ENCODE measurements at regions not wholly inside any gene's neighbourhood (a gene's known extent, or its start where the extent isn't known, plus 50 kb on each side); places are given as distances from the start of the nearest gene placed in this dataset.
"Not testable (repeated sequence)": the region's sequence is repeated elsewhere in the genome, so short reads cannot be mapped to it uniquely, and the experiment has no call there.

DNA sequence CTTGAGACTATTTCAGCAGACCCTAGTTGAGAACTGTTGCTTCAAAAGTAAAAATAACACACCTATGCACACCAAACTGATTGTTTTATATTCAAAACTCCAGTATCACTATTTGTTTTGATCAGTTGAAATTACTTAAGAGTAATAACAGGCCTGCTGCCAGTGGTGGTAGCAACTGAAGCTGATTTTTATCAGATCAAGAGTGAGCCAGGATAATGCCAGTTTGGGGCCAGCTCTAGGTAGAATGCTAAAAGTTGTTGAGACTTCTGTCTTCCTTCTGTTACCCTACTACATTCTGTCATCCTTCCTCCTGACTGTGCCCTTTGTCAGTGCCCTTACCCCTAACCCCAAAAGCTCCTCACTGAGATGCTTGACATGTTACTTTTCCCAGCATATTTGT is 228.7 kb upstream of the SPRY1 start:
- CTCF ChIA-PET, result no interaction called here
- no peak for DNase-seq (ENCODE audit: extremely low spot score)
- TF ChIP-seq ZNF384 (IDR thresholded peaks at IDR 0.05), result no peak
- TF ChIP-seq LEF1 (IDR thresholded peaks at IDR 0.05; ENCODE audit: borderline replicate concordance), result no peak
- TF ChIP-seq PKNOX1 (IDR thresholded peaks at IDR 0.05), result no peak
- TF ChIP-seq FOXA1 (IDR thresholded peaks at IDR 0.05), result no peak
- TF ChIP-seq L3MBTL2 (conservative IDR thresholded peaks at IDR 0.05), result no peak
- TF ChIP-seq NFRKB (IDR thresholded peaks at IDR 0.05), result no peak
- TF ChIP-seq FOXK2 (IDR thresholded peaks at IDR 0.05), result no peak
- no peak for TF ChIP-seq ARNT (IDR thresholded peaks at IDR 0.05)
- no peak for TF ChIP-seq ELF4 (IDR thresholded peaks at IDR 0.05)
- TF ChIP-seq FOXM1 (IDR thresholded peaks at IDR 0.05; ENCODE audit: borderline replicate concordance), result no peak
- TF ChIP-seq CTBP1 (IDR thresholded peaks at IDR 0.05; ENCODE audit: borderline replicate concordance), result no peak
- TF ChIP-seq SUZ12 (IDR thresholded peaks at IDR 0.05), result no peak
- POLR2A ChIA-PET, result no interaction called here

DNA sequence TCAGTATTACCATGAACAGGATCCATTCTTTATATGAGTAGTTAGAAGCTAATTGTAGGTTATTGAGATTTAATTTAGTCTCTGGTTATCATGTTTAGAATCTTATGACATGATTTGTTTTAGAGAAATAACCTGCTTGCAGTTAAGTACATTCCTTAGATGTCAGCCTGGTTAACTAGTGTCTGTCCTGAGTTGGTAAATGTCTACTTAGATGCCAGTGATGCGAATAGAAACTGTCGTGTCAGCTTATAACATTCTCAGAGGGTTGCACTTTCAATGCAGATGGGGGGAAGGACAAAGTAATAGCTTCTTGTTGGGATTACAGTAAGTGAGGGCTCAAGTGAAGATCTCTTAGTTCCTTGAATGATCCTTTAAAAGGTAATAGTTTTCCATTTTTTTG is 227.8 kb upstream of the SPRY1 start:
- no peak for TF ChIP-seq HDGF (IDR thresholded peaks at IDR 0.05; ENCODE audit: borderline replicate concordance)
- TF ChIP-seq PKNOX1 (IDR thresholded peaks at IDR 0.05), result no peak
- TF ChIP-seq ELF4 (IDR thresholded peaks at IDR 0.05), result no peak
- no peak for TF ChIP-seq LEF1 (IDR thresholded peaks at IDR 0.05; ENCODE audit: borderline replicate concordance)
- no peak for TF ChIP-seq FOXA1 (IDR thresholded peaks at IDR 0.05)
- TF ChIP-seq BHLHE40 (IDR thresholded peaks at IDR 0.05; ENCODE audit: borderline replicate concordance), result no peak
- no peak for TF ChIP-seq L3MBTL2 (conservative IDR thresholded peaks at IDR 0.05)
- no peak for TF ChIP-seq ZNF384 (IDR thresholded peaks at IDR 0.05)
- TF ChIP-seq ARNT (IDR thresholded peaks at IDR 0.05), result no peak
- TF ChIP-seq SUZ12 (IDR thresholded peaks at IDR 0.05), result no peak
- no peak for TF ChIP-seq TARDBP (IDR thresholded peaks at IDR 0.05)
- TF ChIP-seq NFRKB (IDR thresholded peaks at IDR 0.05), result no peak
- no peak for TF ChIP-seq FOXK2 (IDR thresholded peaks at IDR 0.05)
- TF ChIP-seq SP1 (IDR thresholded peaks at IDR 0.05), result no peak
- TF ChIP-seq FOXM1 (IDR thresholded peaks at IDR 0.05; ENCODE audit: borderline replicate concordance), result no peak
- TF ChIP-seq CTBP1 (IDR thresholded peaks at IDR 0.05; ENCODE audit: borderline replicate concordance), result no peak
- DNase-seq (ENCODE audit: extremely low spot score), result no peak
- ChIA-PET CTCF (no interaction called here), POLR2A (no interaction called here)

DNA sequence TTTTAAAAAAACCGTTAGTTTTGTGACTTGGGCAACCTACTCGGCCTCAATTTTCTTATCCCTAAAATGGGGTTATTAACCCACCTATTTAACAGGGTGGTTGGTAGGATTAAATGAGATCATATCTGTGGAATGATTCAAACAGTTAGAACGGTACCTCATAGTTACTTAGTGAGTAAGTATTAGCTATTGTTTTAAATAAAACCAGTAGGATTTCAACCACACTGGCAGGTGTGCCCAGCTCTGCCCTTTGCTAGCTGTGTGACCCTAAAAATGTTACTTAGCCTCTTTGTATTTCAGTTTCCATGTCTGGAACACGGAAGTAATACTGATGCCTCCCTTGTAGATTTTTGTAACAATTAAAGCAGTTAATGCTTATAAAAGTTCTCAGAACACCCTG is 225.8 kb upstream of the SPRY1 start:
- ChIA-PET CTCF (no interaction called here), POLR2A (no interaction called here)
- DNase-seq (ENCODE audit: extremely low spot score), result no peak
- TF ChIP-seq FOXK2 (IDR thresholded peaks at IDR 0.05) (no peak), HDGF (IDR thresholded peaks at IDR 0.05; ENCODE audit: borderline replicate concordance) (no peak), TARDBP (IDR thresholded peaks at IDR 0.05) (no peak), ELF4 (IDR thresholded peaks at IDR 0.05) (no peak), CTBP1 (IDR thresholded peaks at IDR 0.05; ENCODE audit: borderline replicate concordance) (no peak), SUZ12 (IDR thresholded peaks at IDR 0.05) (no peak), PKNOX1 (IDR thresholded peaks at IDR 0.05) (no peak), ARNT (IDR thresholded peaks at IDR 0.05) (no peak), SP1 (IDR thresholded peaks at IDR 0.05) (no peak)

DNA sequence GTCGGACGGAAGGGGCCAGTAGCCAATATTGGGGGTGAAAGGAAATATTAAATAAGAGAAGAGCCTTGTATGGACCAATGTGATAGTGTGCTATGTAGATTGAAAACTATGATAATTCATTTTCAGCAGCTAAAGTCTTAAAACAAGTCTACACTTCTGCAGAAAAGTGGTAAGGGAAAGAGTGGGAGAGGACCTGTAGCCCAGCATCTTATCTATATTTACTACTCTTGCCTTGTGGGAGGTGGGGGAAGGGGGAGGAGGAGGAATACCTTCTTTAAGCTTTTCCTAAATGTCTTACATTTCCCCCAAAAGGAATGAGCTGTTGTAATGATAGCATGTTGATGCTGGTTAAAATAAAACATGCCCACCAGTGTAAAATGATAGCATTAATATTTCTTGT is 220.0 kb upstream of the SPRY1 start:
- CTCF ChIA-PET, result no interaction called here
- POLR2A ChIA-PET, result no interaction called here
- TF ChIP-seq TARDBP (IDR thresholded peaks at IDR 0.05), result no peak
- TF ChIP-seq ELF4 (IDR thresholded peaks at IDR 0.05), result no peak
- TF ChIP-seq FOXK2 (IDR thresholded peaks at IDR 0.05), result no peak
- no peak for TF ChIP-seq HDGF (IDR thresholded peaks at IDR 0.05; ENCODE audit: borderline replicate concordance)
- TF ChIP-seq FOXM1 (IDR thresholded peaks at IDR 0.05; ENCODE audit: borderline replicate concordance), result no peak
- no peak for TF ChIP-seq ARNT (IDR thresholded peaks at IDR 0.05)
- no peak for TF ChIP-seq BHLHE40 (IDR thresholded peaks at IDR 0.05; ENCODE audit: borderline replicate concordance)
- TF ChIP-seq CTBP1 (IDR thresholded peaks at IDR 0.05; ENCODE audit: borderline replicate concordance), result no peak
- TF ChIP-seq L3MBTL2 (conservative IDR thresholded peaks at IDR 0.05), result no peak
- TF ChIP-seq SUZ12 (IDR thresholded peaks at IDR 0.05), result no peak
- TF ChIP-seq LEF1 (IDR thresholded peaks at IDR 0.05; ENCODE audit: borderline replicate concordance), result no peak
- TF ChIP-seq PKNOX1 (IDR thresholded peaks at IDR 0.05), result no peak
- no peak for TF ChIP-seq NFRKB (IDR thresholded peaks at IDR 0.05)
- TF ChIP-seq SP1 (IDR thresholded peaks at IDR 0.05), result no peak
- TF ChIP-seq FOXA1 (IDR thresholded peaks at IDR 0.05), result no peak
- DNase-seq (ENCODE audit: extremely low spot score), result no peak

- DNase-seq (ENCODE audit: extremely low spot score), result no peak
- TF ChIP-seq FOXA1 (IDR thresholded peaks at IDR 0.05), result no peak
- no peak for TF ChIP-seq TARDBP (IDR thresholded peaks at IDR 0.05)
- no peak for TF ChIP-seq FOXK2 (IDR thresholded peaks at IDR 0.05)
- no peak for TF ChIP-seq SUZ12 (IDR thresholded peaks at IDR 0.05)
- POLR2A ChIA-PET, result no interaction called here
- CTCF ChIA-PET, result no interaction called here
These were observed 214.3 kb upstream of the SPRY1 start for GRCh38 chr4:123182289-123182688.

DNA sequence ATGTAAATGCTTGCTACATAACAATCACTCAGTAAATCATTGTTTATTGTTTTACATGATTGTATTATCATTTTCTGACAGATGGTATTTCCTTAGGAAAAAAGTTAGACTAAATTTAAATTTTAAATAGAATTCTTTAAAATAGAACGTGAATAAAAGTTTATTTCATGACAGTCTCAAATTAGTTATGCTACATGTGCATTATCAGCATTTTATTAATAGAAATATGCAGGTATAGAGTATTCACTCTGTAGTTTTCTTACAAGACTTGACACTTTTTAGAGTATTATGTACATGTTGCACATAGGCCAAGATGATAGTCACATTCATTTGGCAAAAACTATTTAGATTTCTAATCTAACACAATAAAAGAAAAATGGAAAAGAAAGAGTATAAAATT is 213.3 kb upstream of the SPRY1 start:
- no peak for DNase-seq (ENCODE audit: extremely low spot score)
- POLR2A ChIA-PET, result no interaction called here
- CTCF ChIA-PET, result interaction anchor here (0.6 kb wide), 1 partner anchor 195 kb away, joined by 3 read pairs; no protein-coding TSS in a partner anchor
- TF ChIP-seq TARDBP (IDR thresholded peaks at IDR 0.05) (no peak), L3MBTL2 (conservative IDR thresholded peaks at IDR 0.05) (no peak), SP1 (IDR thresholded peaks at IDR 0.05) (no peak), FOXK2 (IDR thresholded peaks at IDR 0.05) (no peak), CTBP1 (IDR thresholded peaks at IDR 0.05; ENCODE audit: borderline replicate concordance) (no peak), HDGF (IDR thresholded peaks at IDR 0.05; ENCODE audit: borderline replicate concordance) (no peak), ELF4 (IDR thresholded peaks at IDR 0.05) (no peak), BHLHE40 (IDR thresholded peaks at IDR 0.05; ENCODE audit: borderline replicate concordance) (no peak), FOXA1 (IDR thresholded peaks at IDR 0.05) (no peak)

DNA sequence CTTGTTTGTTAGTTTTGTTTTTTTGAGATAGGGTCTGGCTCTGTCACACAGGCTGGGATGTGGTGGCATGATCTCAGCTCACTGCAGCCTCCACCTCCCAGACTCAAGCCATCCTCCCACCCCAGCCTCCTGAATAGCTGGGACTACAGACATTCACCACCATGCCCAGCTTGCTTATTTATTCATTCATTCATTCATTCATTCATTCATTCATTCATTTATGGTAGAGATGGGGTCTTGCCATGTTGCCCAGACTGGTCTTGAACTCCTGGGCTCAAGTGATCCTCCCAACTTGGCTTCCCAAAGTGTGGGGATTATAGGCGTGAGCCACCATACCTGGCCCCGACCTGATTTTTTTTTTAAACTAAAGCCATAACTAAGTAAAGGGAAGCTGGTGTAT is 212.8 kb upstream of the SPRY1 start:
- CTCF ChIA-PET; POLR2A ChIA-PET; DNase-seq (ENCODE audit: extremely low spot score): not testable (repeated sequence)

All from HEK293T (cell line).